GM12874 (cell line): ENCODE measurements at regions not wholly inside any gene's neighbourhood (a gene's known extent, or its start where the extent isn't known, plus 50 kb on each side); places are given as distances from the start of the nearest gene placed in this dataset.

Source experiments
- CTCF ChIP-seq: IDR thresholded peaks from 2 replicates; pipeline ENCODE4 v1.5.1; 2011; ENCODE audit warnings: low read depth, mild to moderate bottlenecking, control low read depth, low read length, moderate library complexity; ENCODE audit not compliant: insufficient read depth

- no peak for TF ChIP-seq CTCF
These were observed 247.0 kb upstream of the CIBAR2 start for GRCh38 chr16:85359147-85359822.

GRCh38 chr16:85360323-85361277 is 248.3 kb upstream of the CIBAR2 start:
- no peak for TF ChIP-seq CTCF

DNA sequence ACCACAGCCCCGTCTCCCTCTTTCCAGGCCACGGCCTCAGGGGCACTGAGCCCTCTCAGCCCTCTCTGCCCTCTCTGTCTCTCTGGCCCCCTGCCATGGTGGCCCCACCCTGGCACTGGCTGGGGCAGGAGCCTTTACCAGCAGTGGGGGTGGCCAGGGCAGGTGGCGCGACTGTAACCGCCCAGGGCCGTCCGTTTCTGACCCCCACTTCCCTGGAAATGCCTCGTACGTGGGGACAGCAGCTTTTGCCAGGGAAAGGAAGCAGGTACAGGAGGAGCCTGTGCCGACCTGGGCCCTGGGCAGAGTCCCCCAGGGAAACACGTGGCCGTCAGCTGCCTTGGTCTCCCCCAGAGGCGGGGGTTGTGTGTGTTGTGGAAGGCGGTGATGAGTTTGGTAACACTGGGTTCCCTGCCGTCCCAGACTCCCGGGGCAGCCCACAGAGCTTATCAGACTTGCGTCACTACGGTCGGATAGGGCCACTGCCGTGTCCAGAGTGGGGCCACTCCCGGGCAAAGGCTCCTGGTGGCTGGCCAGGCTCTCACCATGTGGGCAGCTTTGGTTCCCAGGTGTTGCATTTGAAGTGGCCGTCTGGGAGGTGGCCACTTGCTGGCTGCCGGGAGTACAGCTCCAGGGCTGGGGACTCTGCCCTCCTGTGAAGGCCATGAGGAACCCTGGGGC is 249.3 kb upstream of the CIBAR2 start:
- no peak for TF ChIP-seq CTCF

GRCh38 chr16:85362443-85362842 is 250.2 kb upstream of the CIBAR2 start:
- TF ChIP-seq CTCF = no peak

- TF ChIP-seq CTCF = no peak
These were observed 249.7 kb upstream of the GSE1 start for GRCh38 chr16:85363427-85363826.

GRCh38 chr16:85363881-85364280 is 249.2 kb upstream of the GSE1 start:
- no peak for TF ChIP-seq CTCF

GRCh38 chr16:85364323-85365040 is 248.6 kb upstream of the GSE1 start:
- TF ChIP-seq CTCF = no peak
